ENCODE measurements at regions not wholly inside any gene's neighbourhood (a gene's known extent, or its start where the extent isn't known, plus 50 kb on each side); places are given as distances from the start of the nearest gene placed in this dataset.

DNA sequence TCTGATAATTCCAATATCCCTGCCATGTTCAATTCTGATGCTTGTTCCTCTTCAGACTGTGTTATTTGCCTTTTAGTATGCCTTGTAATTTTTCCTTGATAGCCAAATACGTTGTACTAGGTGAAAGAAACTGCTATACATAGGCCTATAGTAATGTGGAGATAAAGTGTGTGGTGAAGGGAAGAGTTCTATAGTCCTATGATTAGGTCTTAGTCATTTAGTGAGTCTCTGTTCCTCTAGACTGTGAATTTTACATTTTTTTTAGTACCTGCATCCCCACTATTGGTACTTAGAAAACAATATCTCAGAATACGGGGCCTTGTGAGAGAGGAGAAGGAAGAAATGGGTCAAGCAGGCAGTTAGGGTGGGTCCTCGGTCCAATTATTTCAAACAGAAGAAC is 59.6 kb upstream of the SEMA3E start:
- TF ChIP-seq, protein P1, sequence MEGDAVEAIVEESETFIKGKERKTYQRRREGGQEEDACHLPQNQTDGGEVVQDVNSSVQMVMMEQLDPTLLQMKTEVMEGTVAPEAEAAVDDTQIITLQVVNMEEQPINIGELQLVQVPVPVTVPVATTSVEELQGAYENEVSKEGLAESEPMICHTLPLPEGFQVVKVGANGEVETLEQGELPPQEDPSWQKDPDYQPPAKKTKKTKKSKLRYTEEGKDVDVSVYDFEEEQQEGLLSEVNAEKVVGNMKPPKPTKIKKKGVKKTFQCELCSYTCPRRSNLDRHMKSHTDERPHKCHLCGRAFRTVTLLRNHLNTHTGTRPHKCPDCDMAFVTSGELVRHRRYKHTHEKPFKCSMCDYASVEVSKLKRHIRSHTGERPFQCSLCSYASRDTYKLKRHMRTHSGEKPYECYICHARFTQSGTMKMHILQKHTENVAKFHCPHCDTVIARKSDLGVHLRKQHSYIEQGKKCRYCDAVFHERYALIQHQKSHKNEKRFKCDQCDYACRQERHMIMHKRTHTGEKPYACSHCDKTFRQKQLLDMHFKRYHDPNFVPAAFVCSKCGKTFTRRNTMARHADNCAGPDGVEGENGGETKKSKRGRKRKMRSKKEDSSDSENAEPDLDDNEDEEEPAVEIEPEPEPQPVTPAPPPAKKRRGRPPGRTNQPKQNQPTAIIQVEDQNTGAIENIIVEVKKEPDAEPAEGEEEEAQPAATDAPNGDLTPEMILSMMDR (conservative IDR thresholded peaks at IDR 0.05 in 1 of 2, IDR thresholded peaks at IDR 0.05 in 1 of 2; ENCODE audit: extremely low read depth in 1 of 2, insufficient read depth in 1 of 2, low read depth in 1 of 2, low read length in 2 of 2): no peak
- TF ChIP-seq EZH2 (IDR thresholded peaks at IDR 0.05; ENCODE audit: borderline replicate concordance, low read length): no peak

Data from mammary epithelial cell (primary cell).